GM19023 (cell line): ENCODE measurements at regions not wholly inside any gene's neighbourhood (a gene's known extent, or its start where the extent isn't known, plus 50 kb on each side); places are given as distances from the start of the nearest gene placed in this dataset.
"Not testable (repeated sequence)": the region's sequence is repeated elsewhere in the genome, so short reads cannot be mapped to it uniquely, and the experiment has no call there.

Source experiments
- ATAC-seq: cut with Tn5 transposase; IDR thresholded peaks from one replicate; pipeline ENCODE4 v1.9.1; 2021; ENCODE audit warnings: mild to moderate bottlenecking, moderate library complexity; ENCODE audit not compliant: unreplicated experiment

DNA sequence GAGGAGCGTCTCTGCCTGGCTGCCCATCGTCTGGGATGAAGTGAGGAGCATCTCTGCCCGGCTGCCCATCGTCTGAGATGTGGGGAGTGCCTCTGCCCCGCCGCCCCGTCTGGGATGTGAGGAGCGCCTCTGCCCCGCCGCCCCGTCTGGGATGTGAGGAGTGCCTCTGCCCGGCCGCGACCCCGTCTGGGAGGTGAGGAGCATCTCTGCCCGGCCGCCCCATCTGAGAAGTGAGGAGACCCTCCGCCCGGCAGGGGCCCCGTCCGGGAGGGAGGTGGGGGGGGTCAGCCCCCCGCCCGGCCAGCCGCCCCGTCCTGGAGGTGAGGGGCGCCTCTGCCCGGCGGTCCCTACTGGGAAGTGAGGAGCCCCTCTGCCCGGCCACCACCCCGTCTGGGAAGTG, 129.3 kb downstream of the ZNF486 start:
- ATAC-seq: not testable (repeated sequence)

DNA sequence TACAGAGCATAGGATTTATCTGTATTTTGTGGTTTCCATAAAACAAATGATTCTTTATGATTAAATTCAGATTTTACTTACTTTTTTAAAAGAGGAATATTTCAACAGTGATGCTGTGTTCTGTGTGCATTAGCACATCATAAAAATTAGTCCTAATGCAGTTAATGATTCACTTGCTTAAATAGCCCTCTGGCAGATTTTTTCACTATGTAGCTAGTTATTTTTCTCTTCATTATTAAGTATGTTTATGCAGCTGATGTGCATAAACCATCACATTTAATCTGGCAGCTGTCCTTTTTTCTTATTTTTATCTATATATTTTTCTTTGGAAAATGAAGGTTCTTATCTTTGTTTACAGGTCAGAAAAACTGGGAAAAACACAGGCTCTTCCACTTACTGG, 127.2 kb downstream of the ZNF486 start:
- no peak for ATAC-seq

DNA sequence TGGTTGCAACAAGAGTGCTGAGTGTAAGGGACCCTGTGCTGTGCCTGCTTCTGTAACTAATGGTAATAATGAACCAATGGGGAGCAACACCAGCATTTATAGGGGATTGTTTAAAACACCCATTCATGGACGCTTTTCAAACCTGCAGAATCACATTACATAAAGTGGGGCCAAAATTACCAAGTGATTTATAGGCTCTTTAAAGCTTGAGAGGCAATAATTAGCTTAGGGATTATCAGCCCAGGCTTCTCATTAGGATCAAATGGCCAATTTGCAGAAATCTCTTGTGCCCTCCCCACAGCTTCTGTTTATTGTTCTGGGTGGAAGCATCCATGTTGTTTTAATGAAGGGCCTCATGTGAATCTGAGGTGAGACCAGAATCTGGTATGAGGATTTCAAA, 125.5 kb downstream of the ZNF486 start:
- ATAC-seq: not testable (repeated sequence)

DNA sequence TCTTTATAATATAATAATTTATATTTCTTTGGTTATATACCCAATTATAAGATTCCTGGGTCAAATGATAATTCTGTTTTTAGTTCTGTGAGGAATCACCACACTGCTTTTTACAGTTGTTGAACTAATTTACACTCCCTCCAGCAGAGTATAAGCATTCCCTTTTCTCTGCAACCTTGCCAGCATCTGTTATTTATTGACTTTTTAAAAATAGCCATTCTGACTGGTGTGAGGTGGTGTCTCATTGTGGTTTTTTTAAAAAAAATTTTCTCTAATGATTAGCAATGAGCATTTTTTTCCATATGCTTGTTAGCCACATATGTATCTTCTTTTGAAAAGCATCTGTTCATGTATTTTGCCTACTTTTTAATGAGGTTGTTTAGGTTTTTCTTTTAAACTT, 122.2 kb downstream of the ZNF486 start:
- no peak for ATAC-seq

DNA sequence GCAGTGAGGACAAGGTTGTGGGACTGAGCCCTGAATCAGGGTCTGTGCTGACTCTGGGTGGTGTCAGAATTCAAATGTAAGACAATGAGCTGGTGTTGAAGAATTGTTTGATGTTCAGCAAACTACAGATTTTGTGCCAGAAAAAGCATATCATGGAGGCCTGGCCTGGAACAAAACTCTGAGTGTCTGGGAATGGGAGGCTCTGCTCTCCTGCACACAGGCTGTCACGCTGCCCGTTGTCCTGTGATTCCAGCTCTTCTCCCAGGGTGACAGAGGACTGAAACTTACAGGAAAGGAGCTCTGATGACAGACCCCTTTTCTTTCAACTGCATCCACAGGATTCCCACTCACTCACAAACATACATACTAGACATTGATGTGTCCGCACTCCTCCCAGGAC, 120.1 kb downstream of the ZNF486 start:
- ATAC-seq: no peak

DNA sequence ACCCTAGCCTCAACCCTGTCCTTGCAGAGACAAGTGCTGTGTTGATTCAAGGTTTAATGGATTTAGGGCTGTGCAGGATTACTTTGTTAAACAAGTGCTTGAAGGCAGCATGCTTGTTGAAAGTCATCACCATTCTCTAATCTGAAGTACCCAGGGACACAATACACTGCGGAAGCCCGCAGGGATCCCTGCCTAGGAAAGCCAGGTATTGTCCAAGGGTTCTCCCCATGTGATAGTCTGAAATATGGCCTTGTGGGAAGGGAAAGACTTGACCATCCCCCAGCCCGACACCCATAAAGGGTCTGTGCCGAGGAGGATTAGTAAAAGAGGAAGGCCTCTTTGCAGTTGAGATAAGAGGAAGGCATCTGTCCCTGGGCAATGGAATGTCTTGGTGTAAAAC, 118.9 kb downstream of the ZNF486 start:
- ATAC-seq: not testable (repeated sequence)

DNA sequence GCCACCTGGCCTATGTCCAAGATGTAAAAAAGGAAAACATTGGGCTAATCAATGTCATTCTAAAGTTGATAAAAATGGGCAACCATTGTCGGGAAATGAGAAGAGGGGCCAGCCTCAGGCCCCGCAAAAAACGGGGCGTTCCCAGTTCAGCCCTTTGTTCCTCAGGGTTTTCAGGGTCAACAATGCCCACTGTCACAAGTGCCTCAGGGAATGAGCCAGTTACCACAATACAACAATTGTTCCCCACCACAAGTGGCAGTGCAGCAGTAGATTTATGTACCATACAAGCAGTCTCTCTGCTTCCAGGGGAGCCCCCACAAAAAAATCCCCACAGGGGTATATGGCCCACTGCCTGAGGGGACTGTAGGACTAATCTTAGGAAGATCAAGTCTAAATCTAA, 112.5 kb downstream of the ZNF486 start:
- no peak for ATAC-seq

DNA sequence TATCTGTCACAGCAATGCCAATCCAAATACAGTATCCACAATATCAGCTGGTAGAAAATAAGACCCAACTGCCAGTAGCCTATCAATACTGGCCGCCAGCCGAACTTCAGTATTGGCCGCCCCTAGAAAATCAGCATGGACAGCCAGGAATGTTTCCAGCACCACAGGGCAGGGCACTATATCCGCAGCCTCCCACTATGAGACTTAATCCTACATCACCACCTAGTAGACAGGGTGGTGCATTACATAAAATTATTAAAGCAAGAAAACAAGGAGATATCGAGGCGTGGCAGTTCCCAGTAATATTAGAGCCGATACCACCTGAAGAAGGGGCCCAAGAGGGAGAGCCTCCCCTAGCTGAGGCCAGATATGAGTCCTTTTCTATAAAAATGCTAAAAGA, 111.3 kb downstream of the ZNF486 start:
- no peak for ATAC-seq

DNA sequence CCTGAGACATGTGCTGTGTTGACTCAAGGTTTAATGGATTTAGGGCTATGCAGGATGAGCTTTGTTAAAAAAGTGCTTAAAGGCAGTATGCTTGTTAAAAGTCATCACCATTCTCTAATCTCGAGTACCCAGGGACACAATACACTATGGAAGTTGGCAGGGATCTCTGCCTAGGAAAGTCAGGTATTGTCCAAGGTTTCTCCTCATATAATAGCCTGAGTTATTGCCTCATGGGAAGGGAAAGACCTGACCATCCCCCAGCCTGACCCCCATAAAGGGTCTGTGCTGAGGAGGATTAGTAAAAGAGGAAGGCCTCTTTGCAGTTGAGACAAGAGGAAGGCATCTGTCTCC, 109.7 kb downstream of the ZNF486 start:
- ATAC-seq: not testable (repeated sequence)

DNA sequence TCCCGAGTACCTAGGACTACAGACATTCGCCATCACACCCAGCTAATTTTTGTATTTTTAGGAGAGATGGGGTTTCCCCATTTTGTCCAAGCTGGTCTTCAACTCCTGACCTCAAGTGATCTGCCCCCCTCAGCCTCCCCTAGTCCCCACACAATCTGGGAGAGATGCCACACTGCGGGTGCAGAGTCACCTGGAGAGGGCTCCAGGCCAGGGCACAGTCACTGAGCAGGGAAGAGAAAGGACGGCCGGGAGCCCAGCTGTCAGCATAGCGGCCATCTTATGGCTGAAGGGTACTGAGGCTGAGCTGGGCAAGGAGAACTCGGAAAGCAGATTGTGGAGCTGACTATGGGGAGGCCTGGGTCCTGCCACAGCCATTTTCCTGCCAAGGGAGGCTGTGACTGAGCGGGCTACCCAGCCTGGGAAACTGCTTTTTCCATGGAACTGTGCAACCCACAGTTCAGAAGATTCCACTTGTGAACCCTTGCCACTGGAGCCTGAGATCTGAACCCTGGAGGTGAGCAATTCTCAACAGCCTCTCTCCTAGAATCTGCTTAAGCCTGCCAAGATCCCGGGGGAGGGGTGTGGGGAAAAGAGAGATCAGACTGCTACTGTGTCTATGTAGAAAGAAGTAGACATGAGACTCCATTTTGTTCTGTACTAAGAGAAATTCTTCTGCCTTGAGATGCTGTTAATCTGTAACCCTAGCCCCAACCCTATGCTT, 109.2 kb downstream of the ZNF486 start:
- no peak for ATAC-seq

DNA sequence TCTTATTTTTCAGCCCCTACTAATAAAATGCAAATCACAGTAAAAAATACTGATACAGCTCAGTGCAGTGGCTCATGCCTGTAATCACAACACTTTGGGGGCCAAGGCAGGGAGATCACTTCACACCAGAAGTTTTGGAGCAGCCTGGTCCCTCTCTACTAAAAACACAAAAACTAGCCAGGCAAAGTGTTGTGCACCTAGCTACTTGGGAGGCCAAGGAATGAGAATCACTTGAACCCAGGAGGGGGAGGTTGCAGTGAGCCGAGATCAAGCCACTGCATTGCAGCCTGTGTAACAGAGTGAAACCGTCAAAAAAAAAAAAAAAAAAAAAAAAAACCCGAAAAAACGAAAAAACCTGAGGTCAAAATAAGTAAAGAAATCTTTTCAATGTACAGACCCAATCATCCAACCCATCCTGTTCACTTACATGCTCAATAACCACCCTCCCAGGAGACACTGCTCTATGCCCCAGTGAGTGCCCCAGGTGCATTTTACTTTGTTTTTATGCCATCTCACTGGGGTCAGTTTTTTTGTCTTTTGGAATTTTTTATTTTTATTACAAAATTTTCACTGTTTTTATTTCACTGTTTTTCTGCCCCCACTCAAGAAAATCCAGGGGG, 107.0 kb downstream of the ZNF486 start:
- no peak for ATAC-seq

DNA sequence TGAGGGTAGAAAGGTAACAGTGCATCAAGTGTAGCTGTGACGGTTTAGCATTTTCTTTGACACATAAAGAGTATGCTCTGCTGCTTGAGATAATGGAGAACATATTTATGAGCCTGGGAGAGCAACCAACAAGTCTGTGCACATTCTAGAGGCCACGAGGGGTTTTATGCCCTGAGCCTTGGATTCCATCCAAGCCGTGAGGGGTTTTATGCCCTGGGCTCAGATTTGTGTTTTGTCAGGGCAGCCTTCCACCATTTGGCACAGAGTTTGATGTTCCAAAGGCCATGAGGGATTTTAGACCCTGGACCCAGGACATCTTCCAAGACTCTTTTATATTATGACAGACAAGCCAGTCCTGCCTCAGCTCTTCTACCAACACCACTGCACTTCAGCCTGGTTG, 106.4 kb downstream of the ZNF486 start:
- ATAC-seq: no peak

DNA sequence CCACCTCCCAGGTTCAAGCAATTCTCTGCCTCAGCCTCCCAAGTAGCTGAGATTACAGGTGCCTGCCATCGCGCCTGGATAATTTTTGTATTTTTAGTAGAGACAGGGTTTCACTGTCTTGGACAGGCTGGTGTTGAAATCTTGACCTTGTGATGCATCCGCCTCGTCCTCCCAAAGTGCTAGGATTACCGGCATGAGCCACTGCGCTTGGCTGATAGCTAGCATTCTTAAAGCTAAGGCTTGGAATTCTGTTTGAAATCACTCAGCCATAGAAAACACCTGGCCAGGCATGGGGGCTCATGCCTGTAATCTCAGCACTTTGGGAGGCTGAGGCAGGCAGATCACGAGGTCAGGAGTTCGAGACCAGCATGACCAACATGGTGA, 105.6 kb downstream of the ZNF486 start:
- not testable (repeated sequence) for ATAC-seq

DNA sequence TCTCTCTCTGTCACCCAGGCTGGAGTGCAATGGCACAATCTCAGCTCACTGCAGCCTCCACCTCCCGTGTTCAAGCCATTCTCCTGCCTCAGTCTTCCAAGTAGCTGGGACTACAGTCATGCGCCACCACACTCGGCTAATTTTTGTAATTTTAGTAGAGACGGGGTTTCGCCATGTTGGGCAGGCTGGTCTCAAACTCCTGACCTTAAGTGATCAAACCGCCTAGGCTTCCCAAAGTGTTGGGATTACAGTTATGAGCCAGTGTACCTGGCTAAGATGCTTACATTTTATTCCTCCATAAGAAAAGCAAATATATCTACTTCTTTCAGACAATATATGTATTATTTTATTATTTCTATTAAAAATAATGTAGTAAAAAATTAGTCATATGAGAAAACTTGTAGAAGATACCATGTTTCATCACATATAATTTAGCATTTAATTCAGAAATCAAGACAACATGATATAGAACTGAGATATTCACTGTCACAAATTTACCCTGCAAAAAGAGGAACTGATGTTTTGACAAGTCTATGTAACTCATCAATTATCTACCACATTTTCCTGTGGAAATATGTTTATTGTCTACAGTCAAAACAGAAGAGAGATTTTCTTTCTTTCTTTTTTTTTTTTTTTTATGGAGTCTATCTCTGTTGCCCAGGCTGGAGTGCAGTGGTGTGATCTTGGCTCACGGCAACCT, 105.1 kb downstream of the ZNF486 start:
- not testable (repeated sequence) for ATAC-seq

DNA sequence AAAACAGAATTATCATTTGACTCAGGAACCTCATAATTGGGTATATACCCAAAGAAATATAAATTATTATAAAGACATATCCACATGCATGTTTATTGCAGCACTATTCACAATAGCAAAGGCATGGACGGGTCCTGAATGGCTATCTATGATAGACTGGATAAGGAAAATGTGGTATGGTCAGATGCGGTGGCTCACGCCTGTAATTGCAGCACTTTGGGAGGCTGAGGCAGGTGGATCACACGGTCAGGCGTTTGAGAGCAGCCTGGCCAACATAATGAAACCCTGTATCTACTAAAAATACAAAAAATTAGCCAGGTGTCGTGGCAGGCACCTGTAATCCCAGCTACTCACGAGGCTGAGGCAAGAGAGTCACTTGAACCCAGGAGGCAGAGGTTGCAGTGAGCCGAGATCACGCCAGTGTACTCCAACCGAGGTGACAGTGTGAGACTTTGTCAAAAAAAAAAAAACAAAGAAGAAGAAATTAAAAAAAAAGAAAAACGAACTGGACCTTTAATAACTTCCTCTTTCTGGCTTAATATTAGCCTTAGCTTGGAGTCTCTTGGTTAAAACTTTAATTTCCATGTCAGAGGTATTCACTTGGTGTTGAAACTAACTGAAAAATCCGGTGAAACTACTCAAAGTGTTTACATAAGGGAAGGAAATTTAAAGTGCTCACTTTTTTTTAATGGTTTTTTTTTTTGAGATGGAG, 104.4 kb downstream of the ZNF486 start:
- no peak for ATAC-seq

DNA sequence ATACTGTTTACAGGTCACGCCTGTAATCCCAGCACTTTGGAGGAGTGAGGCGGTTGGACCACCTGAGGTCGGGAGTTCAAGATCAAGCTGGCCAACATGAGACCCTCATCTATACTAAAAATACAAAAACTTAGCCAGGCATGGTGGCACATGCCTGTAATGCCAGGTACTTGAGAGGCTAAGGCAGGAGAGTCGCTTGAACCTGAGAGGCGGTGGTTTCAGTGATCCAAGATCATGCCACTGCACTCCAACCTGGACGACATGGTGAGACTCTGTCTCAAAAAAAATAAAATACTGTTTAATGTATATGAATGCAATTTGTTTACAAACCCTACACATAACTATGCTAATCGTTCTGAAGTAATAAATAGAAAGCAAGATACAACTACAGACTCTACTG, 102.4 kb downstream of the ZNF486 start:
- ATAC-seq: no peak

DNA sequence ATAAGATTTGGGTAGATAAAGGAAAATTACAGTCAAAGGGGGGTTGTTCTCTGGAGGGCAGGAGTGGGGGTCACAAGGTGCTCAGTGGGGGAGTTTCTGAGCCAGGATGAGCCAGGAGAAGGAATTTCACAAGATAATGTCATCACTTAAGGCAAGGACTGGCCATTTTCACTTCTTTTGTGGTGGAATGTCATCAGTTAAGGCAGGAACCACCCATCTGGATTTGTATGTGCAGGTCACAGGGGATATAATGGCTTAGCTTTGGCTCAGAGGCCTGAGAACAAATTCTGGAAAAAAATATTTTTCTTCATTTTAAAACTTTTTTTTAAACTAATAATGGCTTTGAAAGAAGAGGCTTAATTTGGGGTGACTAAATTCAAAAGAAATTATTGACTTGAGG, 94.5 kb downstream of the ZNF486 start:
- not testable (repeated sequence) for ATAC-seq

DNA sequence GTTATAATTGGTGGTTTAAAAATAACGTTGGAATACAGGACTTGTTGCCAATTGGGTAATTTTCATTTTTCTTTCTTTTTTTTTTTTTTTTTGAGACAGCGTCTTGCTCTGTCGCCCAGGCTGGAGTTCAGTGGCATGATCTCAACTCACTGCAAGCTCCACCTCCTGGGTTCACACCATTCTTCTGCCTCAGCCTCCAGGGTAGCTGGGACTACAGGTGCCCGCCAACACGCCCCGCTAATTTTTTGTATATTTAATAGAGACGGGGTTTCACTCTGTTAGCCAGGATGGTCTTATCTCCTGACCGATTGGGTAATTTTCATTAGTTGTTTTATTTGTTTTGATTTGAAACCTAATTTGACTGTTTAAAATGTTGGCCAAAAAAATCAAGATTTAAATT, 93.7 kb downstream of the ZNF486 start:
- not testable (repeated sequence) for ATAC-seq

DNA sequence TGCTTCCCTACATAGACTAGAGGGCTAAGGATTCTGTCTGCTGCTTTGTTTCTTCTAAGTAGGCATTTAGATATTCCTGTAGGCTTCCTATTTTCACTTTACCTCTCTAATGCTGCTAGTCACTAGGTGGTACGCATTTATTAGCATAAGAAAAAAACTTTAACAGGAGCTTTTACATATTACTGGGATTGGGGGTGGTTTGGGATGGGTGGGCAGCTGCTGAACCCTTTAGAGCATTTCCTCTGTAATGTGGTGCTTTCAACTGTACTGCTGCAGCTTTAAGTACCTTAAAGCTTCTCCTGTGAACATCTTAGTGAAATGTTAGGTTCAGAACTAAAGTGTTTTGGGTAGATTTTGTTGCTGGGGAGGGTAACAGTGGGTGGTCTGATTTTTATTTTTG, 92.6 kb downstream of the ZNF486 start:
- ATAC-seq: no peak

DNA sequence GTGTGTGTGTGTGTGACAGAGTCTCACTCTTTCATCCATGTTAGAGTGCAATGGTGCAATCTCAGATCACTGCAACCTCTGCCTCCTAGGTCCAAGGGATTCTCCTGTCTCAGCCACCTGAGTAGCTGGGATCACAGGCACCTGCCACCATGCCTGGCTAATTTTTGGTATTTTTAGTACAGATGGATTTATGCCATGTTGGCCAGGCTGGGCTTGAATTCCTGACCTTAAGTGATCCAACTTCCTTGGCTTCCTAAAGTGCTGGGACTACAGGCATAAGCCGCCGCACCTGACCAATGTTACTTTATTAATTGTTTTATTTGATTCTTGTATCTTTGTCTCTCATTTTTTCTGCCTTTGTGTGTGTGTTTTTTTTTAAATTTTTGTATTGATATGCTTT, 89.6 kb downstream of the ZNF486 start:
- no peak for ATAC-seq

DNA sequence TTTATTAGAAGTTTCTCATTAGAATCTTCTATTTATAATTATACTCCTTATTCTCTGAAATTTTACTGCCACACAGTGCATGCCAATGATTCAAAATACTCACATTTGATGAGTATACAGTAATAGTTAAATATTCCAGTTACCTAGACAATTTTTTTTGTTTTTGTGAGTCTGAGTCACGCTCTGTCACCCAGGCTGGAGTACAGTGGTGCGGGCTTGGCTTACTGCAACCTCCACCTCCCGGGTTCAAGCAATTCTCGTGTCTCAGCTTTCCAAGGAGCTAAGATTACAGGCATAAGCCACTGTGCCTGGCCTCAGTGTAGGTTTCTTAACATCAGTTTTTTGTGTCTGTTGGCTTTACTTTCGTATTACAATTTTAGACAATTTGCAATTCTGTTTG, 87.1 kb downstream of the ZNF486 start:
- ATAC-seq: no peak

DNA sequence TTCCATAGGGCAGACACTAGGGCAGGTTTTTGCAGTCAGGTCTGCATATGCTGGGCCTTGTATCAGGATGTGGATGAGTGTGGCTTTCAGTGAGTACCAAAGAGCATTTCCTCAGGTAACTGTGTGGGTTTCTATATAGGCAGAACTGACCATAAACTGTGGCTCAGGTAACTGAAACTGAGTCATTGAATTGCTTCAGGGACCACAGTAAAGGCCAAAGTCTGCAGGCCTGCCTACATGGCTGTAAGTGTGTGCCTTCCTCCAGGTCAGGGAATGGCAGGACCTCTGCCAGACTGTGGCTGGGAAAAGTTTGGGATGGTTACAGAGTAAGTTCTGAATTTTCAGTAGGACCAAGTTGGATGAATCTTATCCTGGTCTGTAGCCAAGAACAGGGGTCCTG, 85.6 kb downstream of the ZNF486 start:
- no peak for ATAC-seq
